Suprapubic skin (tissue), 4 donors: ENCODE measurements at regions not wholly inside any gene's neighbourhood (a gene's known extent, or its start where the extent isn't known, plus 50 kb on each side); places are given as distances from the start of the nearest gene placed in this dataset.

Experiments used
- DNase-seq, 2 donors: peaks; one replicate each; pipeline ENCODE4 v3.0.0-alpha.2; 2019; ENCODE audit warnings: low spot score in 2 of 2
- H3K27ac ChIP-seq: fragments of 200-600 bp; sonication (generic); one replicate; pipeline ENCODE4 v1.5.1; 2019
- H3K27me3 ChIP-seq: fragments of 200-600 bp; sonication (generic); one replicate; pipeline ENCODE4 v1.5.1; 2019
- H3K36me3 ChIP-seq: fragments of 200-600 bp; sonication (generic); one replicate; pipeline ENCODE4 v1.5.1; 2019
- H3K4me1 ChIP-seq: fragments of 200-600 bp; sonication (generic); one replicate; pipeline ENCODE4 v1.5.1; 2019
- H3K4me3 ChIP-seq: fragments of 200-600 bp; sonication (generic); one replicate; pipeline ENCODE4 v1.5.1; 2019; ENCODE audit warnings: mild to moderate bottlenecking
- H3K9me3 ChIP-seq: fragments of 200-600 bp; sonication (generic); one replicate; pipeline ENCODE4 v1.5.1; 2019
- EP300 ChIP-seq: sonication (generic); formaldehyde crosslinking; IDR thresholded peaks from one replicate; pipeline ENCODE4 v1.6.1; 2017; ENCODE audit warnings: antibody characterized with exemption
- POLR2A ChIP-seq, 2 donors: fragments of 450-650 bp; IDR thresholded peaks; one replicate each; pipeline ENCODE4 v1.6.1; 2017; ENCODE audit warnings: antibody characterized with exemption in 2 of 2, mild to moderate bottlenecking in 2 of 2, moderate library complexity in 2 of 2
- POLR2AphosphoS5 ChIP-seq, 3 donors: sonication (generic); formaldehyde crosslinking; IDR thresholded peaks; one replicate each; pipeline ENCODE4 v1.6.1; 2017; ENCODE audit warnings: antibody characterized with exemption in 3 of 3
- WGBS: methylation state at CpG from one replicate; pipeline ENCODE4 v1.1.5; 2018; 5-methylcytosine and 5-hydroxymethylcytosine counted together
- TF ChIP-seq, protein P1 (sequence below), 2 donors: fragments of 200-600 bp in 1 of 2; fragments of 450-650 bp in 1 of 2; sonication (generic) in 1 of 2; IDR thresholded peaks; one replicate each; pipeline ENCODE4 v1.5.1; 2016 to 2019; ENCODE audit warnings: antibody characterized with exemption in 2 of 2, mild to moderate bottlenecking in 1 of 2, moderate library complexity in 1 of 2

GRCh38 chr9:119853126-119853525 lies 483.9 kb upstream of the BRINP1 start:
- Histone ChIP-seq H3K36me3 (no peaks in the 10 kb centered on the region), H3K27me3 (no peaks in the 10 kb centered on the region), H3K27ac (no peak overlapping the region), H3K9me3 (no peaks in the 10 kb centered on the region), H3K4me3 (no peak overlapping the region), H3K4me1 (no peaks in the 10 kb centered on the region)
- no peak for TF ChIP-seq EP300
- no peak for DNase-seq

DNA sequence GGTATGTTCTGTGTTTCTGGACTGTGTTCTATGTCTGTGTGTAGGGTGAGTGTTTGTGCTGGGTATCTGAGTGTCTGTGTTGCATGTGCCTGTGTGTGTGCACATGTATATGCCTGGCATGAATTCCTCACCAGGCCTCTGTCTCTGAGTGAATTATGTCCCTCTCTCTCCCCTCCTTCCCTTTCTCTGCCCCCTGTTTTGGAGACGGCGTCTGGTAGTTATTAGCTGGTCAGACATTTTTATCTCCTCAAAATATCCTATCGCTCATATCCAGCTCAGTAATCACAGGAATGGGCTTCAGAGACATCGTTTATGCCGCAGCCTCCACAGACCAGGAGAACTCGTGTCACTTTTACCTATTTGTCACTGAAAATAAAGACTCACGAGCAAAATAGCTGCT lies 483.2 kb upstream of the BRINP1 start:
- no peaks in the 10 kb centered on the region for H3K9me3 ChIP-seq
- no peak overlapping the region for H3K4me3 ChIP-seq
- 44% methylated on average over 7 of the region's 7 CpGs for WGBS
- no peaks in the 10 kb centered on the region for H3K27me3 ChIP-seq
- H3K27ac ChIP-seq = no peak overlapping the region
- H3K36me3 ChIP-seq = no peaks in the 10 kb centered on the region
- H3K4me1 ChIP-seq = no peaks in the 10 kb centered on the region
- TF ChIP-seq POLR2A (IDR thresholded peaks at IDR 0.05) = no peak
- TF ChIP-seq POLR2AphosphoS5 (IDR thresholded peaks at IDR 0.05) = no peak
- no peak for TF ChIP-seq EP300
- TF ChIP-seq, protein P1, sequence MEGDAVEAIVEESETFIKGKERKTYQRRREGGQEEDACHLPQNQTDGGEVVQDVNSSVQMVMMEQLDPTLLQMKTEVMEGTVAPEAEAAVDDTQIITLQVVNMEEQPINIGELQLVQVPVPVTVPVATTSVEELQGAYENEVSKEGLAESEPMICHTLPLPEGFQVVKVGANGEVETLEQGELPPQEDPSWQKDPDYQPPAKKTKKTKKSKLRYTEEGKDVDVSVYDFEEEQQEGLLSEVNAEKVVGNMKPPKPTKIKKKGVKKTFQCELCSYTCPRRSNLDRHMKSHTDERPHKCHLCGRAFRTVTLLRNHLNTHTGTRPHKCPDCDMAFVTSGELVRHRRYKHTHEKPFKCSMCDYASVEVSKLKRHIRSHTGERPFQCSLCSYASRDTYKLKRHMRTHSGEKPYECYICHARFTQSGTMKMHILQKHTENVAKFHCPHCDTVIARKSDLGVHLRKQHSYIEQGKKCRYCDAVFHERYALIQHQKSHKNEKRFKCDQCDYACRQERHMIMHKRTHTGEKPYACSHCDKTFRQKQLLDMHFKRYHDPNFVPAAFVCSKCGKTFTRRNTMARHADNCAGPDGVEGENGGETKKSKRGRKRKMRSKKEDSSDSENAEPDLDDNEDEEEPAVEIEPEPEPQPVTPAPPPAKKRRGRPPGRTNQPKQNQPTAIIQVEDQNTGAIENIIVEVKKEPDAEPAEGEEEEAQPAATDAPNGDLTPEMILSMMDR (IDR thresholded peaks at IDR 0.05) = no peak
- DNase-seq = no peak

GRCh38 chr9:119844431-119844830 lies 475.2 kb upstream of the BRINP1 start:
- TF ChIP-seq, protein P1 (IDR thresholded peaks at IDR 0.05) = no peak
- no peak for TF ChIP-seq EP300
- TF ChIP-seq POLR2A (IDR thresholded peaks at IDR 0.05) = no peak
- no peak for TF ChIP-seq POLR2AphosphoS5 (IDR thresholded peaks at IDR 0.05)

GRCh38 chr9:119841016-119841415 lies 471.8 kb upstream of the BRINP1 start:
- 60% methylated on average over 2 of the region's 2 CpGs for WGBS

More at GRCh38 chr9:119844431-119844830, 475.2 kb upstream of the BRINP1 start:
- Histone ChIP-seq H3K4me3 (no peak overlapping the region), H3K36me3 (no peaks in the 10 kb centered on the region), H3K27me3 (no peaks in the 10 kb centered on the region), H3K27ac (no peak overlapping the region), H3K4me1 (no peaks in the 10 kb centered on the region), H3K9me3 (no peaks in the 10 kb centered on the region)
- no peak for DNase-seq
- 51% methylated on average over 3 of the region's 3 CpGs for WGBS

DNA sequence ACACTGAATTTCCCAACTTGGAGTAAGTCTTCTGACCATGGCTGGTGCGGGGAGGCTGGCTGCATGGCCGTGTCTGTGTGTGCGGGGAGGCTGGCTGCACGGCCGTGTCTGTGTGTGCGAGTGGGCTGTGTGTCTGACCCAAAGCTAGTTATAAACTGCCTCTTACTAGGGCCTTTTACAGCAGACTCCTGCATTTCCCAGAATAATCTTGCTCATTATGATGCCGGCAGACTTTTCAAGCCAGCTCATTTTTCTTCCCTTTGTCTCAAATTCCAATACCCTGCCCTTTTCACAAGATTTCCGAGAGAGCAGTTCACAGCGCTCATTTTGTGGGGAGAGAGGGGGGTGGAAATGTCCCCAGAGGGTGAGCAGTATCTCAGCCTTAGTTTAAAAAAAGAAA lies 470.7 kb upstream of the BRINP1 start:
- TF ChIP-seq, protein P1 (IDR thresholded peaks at IDR 0.05) = no peak
- TF ChIP-seq EP300 = no peak
- TF ChIP-seq POLR2AphosphoS5 (IDR thresholded peaks at IDR 0.05) = no peak
- TF ChIP-seq POLR2A (IDR thresholded peaks at IDR 0.05) = no peak
- 33% methylated on average over 9 of the region's 9 CpGs for WGBS
- Histone ChIP-seq H3K27me3 (no peaks in the 10 kb centered on the region), H3K27ac (no peak overlapping the region), H3K4me1 (no peaks in the 10 kb centered on the region), H3K9me3 (no peaks in the 10 kb centered on the region), H3K4me3 (no peak overlapping the region), H3K36me3 (no peaks in the 10 kb centered on the region)
- DNase-seq = no peak

More at GRCh38 chr9:119841016-119841415, 471.8 kb upstream of the BRINP1 start:
- Histone ChIP-seq H3K27me3 (no peaks in the 10 kb centered on the region), H3K4me3 (no peak overlapping the region), H3K9me3 (no peaks in the 10 kb centered on the region), H3K27ac (no peak overlapping the region), H3K4me1 (no peaks in the 10 kb centered on the region), H3K36me3 (no peaks in the 10 kb centered on the region)
- TF ChIP-seq, protein P1 (IDR thresholded peaks at IDR 0.05) = no peak
- no peak for TF ChIP-seq POLR2A (IDR thresholded peaks at IDR 0.05)
- no peak for TF ChIP-seq POLR2AphosphoS5 (IDR thresholded peaks at IDR 0.05)
- no peak for TF ChIP-seq EP300
- no peak for DNase-seq

GRCh38 chr9:119838210-119838609 lies 469.0 kb upstream of the BRINP1 start:
- WGBS = 88% methylated on average over 5 of the region's 5 CpGs
- no peaks in the 10 kb centered on the region for H3K36me3 ChIP-seq
- H3K27me3 ChIP-seq = no peaks in the 10 kb centered on the region
- no peak overlapping the region for H3K27ac ChIP-seq
- TF ChIP-seq, protein P1 (IDR thresholded peaks at IDR 0.05) = no peak
- TF ChIP-seq POLR2AphosphoS5 (IDR thresholded peaks at IDR 0.05) (no peak), POLR2A (IDR thresholded peaks at IDR 0.05) (no peak), EP300 (no peak)
- no peak overlapping the region for H3K4me3 ChIP-seq
- H3K4me1 ChIP-seq = no peaks in the 10 kb centered on the region
- no peak for DNase-seq
- no peaks in the 10 kb centered on the region for H3K9me3 ChIP-seq
